ENCODE measurements at regions not wholly inside any gene's neighbourhood (a gene's known extent, or its start where the extent isn't known, plus 50 kb on each side); places are given as distances from the start of the nearest gene placed in this dataset.
"Not testable (repeated sequence)": the region's sequence is repeated elsewhere in the genome, so short reads cannot be mapped to it uniquely, and the experiment has no call there.

DNA sequence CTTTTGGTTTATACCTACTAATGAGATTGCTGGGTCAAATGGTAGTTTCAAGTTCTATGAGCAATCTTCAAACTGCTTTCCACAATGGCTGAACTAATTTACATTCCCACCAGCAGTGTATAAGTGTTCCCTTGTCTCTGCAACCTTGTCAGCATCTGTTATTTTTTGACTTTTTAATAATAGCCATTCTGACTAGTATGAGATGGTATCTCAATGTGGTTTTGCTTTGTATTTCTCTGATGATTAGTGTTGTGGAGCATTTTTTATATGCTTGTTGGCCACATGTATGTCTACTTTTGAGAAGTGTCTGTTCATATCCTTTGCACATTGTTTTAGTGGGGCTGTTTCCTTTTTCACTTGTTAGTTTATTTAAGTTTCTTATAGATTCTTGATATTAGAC lies 449.3 kb upstream of the ATP11B start:
- not testable (repeated sequence) for DNase-seq (ENCODE audit: low spot score)

DNA sequence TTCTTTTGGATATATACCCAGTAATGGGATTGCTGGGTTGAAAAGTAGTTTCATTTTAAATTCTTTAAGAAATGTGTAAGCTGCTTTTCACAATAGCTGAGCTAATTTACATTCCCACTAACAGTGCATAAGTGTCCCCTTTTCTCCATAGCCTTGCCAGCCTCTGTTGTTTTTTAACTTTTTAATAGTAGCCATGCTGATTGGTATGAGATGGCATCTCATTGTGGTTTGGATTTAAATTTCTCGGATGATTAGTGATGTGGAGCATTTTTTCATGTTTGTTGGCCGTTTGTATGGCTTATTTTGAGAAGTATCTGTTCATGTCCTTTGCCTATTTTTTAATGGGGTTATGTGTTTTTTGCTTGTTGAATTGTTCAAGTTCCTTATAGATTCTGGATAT lies 444.3 kb upstream of the ATP11B start:
- DNase-seq (ENCODE audit: low spot score) = no peak

DNA sequence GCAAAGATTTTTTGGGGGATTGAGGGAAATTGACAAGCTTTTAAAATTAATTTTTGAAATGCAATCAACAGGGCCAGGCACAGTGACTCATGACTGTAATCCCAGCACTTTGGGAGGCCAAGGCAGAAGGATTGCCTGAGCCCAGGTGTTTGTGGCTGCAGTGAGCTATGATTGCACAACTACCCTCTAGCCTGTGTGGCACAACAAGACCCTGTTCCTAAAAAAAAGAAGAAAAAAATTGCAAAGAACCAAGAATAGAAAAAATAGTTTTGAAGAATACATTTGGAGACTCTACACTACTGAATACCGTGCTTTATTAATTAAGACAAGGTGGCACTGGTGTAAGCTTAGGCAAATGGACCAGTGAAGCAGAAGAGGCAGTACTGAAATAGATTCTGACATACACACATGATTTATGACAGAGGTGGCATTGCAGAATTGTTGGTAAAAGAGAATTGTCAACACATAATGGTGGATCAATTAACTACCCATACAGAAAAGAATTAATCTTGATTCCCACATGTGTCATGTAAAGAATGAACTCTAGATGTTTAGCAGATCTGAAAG lies 443.3 kb upstream of the ATP11B start:
- DNase-seq (ENCODE audit: low spot score) = no peak

DNA sequence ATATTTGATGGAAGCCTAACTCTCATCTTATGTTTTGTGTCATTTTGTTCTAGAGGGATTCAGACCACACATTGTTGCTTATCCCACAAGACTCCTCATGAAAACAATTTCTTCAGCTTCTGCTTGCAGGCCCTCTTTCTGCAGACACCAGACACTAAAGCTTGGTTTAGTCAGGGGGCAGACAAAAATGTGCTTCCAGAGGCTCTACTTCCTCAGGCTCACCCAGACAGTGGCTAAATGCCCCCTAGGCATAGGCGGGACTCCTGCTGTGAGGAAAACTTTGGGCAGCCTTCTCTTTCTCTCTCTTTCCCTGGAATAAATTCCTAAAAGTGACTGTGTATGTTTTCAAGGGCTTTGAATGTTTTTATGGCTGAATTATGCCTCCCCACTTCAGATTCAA lies 435.4 kb upstream of the ATP11B start:
- peak; percentile 52 for DNase-seq (ENCODE audit: low spot score)

DNA sequence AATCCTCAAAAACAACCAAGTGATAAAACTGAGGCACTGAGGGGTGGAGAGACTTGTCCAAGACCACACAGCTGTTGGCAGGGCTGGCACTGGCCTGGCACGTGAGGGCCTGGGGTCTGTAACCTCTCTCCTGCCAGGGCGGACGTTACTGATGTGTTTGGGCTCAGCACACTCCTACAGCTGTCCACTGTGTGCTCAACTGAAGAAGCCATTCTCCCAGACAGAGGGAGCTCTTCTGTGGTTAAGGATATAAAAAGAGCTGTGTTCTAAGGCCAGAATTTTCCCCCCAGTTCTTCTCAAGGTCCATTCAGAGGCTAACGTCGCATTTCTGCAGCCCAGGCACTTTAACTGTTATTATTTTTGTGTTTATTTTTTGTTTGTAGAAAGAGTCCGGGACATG lies 429.0 kb upstream of the ATP11B start:
- DNase-seq (ENCODE audit: low spot score) = no peak

DNA sequence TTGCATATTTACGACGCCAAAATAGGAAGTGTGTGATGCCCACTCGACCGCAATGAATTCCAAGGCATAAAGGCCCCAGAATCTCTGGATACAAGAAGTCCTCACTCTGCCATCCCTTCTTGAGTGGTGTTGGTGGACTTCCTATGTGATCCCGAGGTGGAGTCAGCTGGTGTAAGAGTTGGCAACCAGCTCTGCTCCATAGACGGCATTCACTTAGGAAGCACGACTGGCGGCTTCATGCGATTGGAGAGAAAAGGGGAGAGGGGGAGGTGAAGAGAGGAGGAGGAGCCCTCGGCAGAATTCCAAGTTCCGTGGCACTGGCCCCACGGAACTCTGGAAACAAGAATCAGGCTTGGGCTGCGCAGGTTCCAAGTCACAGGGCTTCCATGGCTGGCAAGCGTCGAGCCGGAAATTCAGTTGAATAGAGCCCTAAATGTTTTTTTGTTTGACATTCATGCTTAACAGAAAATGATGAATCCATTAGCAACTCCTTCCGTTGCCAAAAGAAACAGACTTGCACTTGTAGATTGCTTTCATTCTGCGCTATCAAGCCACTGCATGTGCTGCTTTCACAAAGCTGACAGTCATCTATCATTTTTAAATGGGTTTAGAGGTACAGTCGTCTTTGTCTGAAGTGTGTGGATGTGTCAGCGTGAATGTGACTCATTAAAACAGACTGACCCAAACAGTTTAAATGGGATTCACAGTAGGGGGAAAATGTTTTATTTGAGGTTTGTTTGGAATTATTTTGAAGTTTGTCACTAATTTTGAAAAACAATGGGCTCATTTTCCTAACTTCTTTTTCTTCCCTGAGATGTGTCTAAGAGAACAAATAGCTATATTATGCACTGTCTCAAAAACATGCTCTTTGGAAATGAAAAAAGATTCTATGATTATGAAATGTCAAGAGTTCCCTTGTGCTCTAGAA lies 428.3 kb upstream of the ATP11B start:
- DNase-seq (ENCODE audit: low spot score) = no peak

DNA sequence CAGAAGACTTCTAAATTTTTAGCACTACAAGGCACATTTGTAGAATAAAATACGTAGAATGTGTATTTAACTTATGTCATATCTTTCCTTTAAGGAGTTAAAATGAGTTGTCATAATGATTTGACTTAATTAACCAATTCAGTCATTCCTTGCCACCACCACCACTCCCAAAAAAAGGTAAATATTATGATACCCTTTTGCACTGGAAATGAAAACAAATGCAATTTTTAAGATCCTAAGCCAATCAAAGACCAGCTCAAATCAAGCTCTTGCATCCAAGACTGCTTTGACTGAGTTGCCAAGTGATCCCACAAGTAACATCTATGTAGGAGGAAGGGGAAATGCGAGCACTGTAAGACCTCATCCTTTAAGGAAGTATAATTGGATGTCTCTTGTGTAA lies 426.6 kb upstream of the ATP11B start:
- DNase-seq (ENCODE audit: low spot score) = no peak

DNA sequence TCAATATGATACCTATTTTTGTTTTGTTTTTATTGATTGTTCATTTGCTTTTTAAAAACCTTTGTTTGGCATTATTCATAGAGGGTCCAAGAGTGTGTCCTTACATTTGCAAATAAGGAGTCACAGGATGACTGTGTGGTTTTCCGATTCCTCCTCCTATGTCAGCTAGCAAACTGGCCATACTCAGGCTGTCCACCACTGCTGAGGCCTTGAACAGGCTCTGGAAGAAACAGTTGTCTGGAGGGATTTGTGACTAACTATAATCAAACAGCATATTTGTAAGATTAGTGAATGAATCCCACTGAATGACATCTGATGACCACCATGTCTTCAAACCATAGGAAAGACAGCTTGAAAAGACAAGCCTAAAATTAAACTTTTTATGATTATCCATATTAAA lies 423.4 kb upstream of the ATP11B start:
- no peak for DNase-seq (ENCODE audit: low spot score)

DNA sequence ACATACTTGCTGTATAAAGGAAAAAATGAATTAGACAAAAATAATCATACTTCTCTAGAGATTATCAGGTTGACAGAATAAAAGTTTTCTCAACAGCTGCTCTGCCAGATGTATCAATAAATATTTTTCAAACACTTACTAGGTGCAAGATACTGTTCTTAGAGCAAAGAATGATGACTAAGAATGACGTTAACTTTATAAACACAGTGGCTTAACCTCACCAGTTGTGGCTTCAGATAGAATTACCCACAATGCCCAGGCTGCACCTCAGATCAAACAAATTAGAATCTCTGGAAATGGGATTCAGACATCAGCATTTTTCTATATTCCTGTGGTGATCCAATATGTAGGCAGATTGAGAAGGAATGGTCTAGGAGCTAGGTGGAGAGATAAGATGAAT lies 422.4 kb upstream of the ATP11B start:
- no peak for DNase-seq (ENCODE audit: low spot score)

DNA sequence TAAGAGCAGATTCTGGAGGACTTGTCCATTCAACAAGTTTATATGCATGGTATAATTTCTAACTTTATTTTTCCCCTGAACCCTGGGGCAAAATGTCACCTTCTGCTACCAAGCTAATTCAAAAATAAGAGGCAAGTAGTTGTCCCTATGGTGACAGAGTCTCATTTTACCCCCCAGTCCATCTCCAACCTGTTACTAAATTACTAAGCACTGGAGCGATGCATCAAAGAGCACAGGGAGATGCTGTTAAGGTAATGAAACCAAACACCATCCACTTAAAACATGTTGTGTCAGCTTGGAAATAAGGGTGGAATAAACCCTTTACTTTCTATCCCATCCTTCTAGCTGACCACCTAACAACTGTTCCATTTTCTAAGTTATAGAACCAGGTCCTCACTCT lies 417.4 kb upstream of the ATP11B start:
- no peak for DNase-seq (ENCODE audit: low spot score)

DNA sequence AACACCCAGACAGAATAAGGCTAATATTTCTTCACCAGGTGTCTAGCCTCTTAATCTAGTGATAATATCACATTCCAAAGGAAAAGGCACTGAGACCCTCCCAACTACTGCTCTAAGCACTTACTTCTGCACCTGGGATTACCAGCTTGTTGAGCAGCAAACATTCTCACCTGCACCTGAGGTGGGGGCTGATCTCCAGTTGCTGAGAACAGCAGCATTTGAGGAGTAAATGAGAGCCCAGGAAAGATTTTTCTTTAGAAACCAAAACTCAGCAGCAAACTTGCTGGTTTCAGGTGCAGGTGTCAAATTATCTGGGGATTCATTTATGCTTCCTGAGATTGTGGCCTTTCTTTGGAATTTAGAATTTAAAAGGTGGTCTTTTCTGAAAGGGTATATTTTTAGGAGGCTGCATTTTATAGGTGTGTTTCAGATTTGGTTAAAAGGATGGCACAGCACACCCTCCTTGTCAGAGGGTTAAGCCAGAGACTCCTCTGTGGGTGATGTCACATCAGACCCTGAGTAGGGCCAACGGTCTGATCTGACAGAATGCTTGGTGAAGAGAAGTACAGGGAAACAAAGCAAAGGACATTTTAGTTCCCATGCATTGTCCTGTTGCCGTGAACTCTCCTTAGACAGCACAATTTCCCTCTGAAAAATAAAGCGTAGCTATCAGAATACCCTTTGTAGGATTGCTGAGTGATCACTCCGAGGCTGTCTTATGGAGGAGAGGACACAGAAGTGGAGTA lies 411.0 kb upstream of the ATP11B start:
- no peak for DNase-seq (ENCODE audit: low spot score)

DNA sequence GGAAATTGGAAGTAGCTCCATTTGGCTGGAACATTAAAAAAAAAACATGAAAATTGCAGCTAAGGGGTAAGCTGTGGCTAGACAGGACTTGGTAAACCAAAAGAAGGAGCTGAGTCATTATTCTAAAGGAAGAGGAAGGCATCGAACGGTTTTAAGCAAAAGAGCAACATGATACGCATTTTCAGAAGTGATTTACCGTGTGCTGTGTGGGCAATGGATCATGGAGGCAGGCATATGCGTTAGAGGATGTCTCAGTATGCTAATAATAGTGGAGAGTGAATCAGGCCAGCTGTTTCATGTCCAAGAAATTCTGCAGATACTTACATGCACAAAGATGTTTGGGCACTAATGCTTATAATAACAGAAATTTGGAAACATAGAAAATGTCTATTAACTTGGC lies 409.1 kb upstream of the ATP11B start:
- no peak for DNase-seq (ENCODE audit: low spot score)

DNA sequence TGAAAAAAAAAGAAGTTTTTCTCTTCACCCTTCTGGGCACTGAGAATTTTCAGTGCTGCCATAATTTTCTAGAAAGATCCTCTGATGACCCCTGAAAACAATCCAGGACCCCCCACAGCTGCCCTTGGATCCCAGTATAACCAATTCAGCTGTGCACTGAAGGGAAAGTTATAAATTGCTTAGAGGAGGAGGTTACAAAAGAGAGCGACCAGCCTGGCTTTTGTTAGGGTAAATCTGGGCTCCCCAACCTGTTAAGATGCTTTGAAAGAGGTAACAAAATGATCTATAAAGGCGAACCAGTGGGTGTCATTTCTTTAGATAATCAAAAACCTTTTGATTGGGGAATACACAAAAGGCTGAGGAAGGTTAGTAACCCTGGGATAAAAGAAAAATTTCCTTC lies 407.9 kb upstream of the ATP11B start:
- DNase-seq (ENCODE audit: low spot score) = no peak

DNA sequence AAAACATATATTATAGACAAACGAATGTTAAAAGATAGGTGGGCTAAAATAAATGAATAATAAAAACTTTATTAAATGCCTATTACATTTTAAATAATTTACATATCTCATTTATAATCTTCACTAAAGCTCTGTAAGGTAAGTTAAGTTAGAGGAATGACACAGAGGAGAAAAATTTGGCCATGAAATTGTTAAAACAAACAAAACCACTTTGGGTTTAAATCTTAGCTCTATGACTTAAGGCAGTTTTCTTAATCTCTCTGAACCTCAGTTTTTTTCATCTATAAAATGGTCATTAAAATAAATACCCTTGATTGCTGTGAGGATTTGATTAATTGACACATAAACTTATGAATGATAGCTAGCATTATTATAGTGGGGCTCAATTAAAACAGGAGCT lies 404.8 kb upstream of the ATP11B start:
- DNase-seq (ENCODE audit: low spot score) = no peak

DNA sequence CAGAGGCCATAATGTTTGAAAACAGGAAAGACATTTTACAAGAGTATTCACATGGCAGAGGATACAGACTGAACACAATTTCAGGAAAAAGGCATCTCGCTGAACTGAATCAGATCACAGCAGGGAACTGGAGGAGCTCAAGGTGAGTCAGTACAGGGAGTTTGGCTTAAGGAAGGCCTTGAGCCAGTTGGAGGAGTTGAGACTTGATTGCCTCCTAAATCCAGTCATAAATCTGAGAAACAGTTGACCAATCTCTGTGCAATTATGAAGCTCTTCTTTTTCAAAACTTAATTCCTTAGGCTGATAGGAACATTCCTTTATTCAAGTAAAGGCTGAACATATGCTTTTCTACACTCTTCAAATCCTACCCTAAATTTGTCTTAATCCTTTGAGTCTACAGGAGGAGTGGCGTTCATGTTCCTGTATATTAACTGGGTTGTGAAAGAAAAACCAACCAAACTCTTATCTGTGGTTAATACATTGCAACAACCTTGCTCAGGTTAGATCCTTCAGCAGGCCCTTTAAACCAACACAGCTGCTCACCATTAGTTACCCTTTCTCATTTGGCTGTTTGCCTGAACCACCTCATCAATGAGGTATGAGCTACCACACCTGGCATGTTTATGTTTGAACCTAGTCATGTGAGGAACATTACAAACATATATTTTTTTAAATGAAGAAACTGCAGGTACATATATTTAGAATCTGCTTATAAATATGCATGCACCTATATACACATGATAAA lies 404.1 kb upstream of the ATP11B start:
- DNase-seq (ENCODE audit: low spot score) = no peak

DNA sequence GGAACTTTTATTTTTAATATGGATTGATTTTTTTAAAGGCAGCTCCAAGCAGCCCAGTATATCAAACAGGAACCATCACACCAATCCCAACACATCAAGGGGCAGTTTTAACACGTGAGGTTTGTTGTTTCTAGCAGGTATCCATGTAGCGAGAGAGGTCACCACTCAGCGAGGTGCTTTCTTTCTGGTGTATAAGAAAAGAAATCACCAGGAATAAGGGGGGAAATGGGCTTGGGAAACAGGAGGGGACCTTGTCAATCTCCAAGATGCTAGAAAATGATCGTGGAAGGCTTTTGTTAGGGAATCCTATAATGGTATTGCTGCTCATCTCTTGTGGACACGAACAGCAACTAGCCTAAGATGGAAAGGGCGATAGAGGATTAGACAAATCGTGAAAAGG lies 402.9 kb upstream of the ATP11B start:
- DNase-seq (ENCODE audit: low spot score) = no peak

DNA sequence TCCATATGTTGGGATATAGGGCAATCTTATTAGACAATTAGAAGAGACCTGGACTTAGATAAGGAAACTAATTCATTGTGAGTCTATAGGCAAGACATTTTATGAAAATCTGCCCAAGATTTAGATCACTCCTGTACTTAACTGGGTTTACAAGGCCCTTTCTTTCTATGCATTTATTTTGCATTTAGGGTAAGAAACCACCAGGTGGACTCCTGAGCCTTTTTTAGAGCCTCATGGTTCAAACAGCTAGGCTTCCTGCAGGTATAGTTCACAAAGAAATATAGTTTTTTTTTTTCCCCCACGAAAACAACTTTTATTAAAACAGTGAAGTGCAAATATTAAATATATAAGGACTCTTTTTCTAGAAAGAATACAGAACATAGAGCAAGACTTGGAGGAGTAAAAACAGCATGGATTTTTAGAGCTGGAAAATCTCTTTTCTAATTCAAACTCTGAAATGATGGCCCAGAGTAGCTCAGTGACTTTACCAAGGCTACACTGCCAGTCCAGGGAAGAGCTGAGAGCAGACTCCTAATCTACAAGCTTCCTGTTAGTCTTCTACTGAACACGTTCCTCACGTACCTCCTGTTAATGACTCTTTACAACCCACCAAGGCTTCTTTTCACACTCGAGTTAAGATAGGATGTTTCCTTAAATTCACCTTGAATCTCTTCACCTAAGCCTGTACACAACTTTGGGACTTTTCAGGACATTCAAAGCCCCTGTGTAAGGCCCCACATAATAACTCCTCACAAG lies 400.9 kb upstream of the ATP11B start:
- no peak for DNase-seq (ENCODE audit: low spot score)

DNA sequence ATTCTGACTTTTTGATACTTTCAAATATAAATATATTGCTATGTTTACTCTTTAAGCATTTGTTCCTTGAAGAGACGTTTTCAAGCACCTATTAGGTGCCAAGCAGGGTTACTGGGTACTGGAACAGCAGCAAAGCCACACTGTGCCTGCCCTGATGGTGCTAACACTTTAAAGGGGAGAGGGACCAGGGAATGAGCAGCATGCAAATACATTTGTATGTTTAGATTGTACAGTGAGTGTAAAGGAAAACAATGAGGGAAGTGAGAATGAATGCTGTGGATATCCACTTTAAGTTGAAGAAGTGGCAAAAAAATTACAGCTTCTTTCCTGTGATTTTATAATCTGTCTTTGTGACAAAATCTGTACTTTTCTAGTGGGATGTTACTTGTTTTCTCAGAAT lies 400.2 kb upstream of the ATP11B start:
- DNase-seq (ENCODE audit: low spot score) = no peak

DNA sequence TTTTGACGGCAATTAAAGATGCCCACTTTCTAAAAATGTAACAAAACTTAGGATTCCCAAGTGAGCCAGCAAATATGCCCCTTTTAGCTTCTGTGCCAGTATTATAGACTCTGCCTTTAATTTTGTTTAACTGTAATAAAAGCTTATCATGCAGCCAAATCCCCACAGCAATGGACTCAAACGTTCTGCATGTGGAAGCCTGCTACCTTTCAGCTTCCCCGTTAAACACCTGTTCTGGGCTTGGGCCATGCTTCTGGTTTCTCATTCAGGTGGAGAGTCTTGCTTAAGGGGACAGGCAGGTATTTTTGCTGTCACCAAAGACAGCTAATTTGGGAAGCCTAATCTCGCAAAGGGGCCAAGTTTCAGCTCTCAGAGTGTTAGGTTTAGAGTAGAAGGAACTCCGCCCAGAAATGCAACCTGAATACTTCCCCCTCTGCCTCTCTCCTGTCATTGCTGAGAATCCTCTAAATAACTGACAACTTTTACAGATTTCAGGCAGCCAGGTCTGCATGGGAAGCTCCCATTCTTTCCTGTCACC lies 399.4 kb upstream of the ATP11B start:
- no peak for DNase-seq (ENCODE audit: low spot score)

DNA sequence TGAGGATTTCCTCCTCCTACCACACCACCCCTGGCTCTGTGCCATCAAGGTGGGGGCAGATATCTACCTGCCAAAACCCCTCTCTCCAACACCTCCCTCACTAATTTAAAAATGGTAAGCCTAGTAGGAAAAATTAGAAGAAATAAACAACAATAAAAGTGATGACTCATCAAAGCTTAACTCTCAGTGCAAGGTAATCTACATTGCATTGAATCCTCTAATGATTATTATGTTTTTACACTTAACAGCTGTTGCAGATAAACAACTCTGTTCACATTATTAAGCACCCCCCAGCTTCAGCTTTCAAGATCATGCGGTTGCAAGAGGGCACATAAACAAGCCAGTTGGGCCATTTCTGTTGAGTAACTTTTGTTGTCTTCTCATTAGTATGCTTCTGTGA lies 396.1 kb upstream of the ATP11B start:
- DNase-seq (ENCODE audit: low spot score) = no peak

DNA sequence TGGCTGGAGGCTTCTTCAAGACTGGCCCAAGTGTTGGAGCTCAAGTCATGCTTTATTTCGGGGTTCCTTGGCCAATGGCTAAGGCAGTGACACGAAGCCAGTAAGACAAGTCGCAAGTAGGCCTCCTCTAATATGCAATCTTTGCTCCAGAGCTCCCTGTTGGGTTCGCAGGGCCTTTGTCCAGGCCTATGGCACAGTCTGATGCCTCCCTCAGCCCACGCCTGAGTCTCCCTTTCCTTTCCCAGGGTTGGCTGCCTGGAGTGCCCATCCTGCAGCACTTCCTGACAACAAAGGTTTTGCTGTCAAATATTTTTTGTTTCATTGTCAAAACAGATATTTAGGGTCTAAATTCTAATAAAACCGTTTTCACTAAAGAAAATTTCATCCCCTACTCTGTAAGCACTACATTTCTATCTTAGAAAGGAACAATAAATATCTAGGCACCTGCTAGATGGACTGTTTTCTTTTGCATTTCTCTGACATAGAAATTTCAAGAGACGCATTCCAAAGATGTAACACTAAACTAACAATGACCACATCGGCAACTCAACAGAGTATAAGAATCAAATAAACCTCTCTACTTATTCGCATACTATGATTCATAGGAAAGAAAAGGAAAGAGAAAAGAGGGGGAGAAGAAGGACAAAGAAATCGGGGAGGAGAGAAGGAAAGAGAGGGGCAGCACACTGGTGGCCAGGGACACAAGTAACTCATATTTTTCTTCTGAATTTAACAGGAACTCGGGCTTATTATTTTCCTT lies 393.1 kb upstream of the ATP11B start:
- no peak for DNase-seq (ENCODE audit: low spot score)

All from ecto neural progenitor cell (in vitro differentiated cells).